GM06990 (cell line): ENCODE measurements at regions not wholly inside any gene's neighbourhood (a gene's known extent, or its start where the extent isn't known, plus 50 kb on each side); places are given as distances from the start of the nearest gene placed in this dataset.

ENCODE experiments used
- DNase-seq: peaks from one replicate; pipeline ENCODE4 v3.0.0-alpha.2; 2011; ENCODE audit not compliant: insufficient read length; ENCODE audit errors: extremely low read depth
- H3K27me3 ChIP-seq: replicated peaks from 2 replicates; pipeline ENCODE4 v1.6.0; 2011; ENCODE audit warnings: low read length; ENCODE audit not compliant: control insufficient read depth, insufficient read depth
- H3K36me3 ChIP-seq: 2 replicates; pipeline ENCODE4 v1.5.1; 2011; ENCODE audit warnings: low read length; ENCODE audit not compliant: control insufficient read depth, insufficient read depth
- H3K4me3 ChIP-seq: replicated peaks from 2 replicates; pipeline ENCODE4 v1.5.1; 2011; ENCODE audit warnings: low read depth, mild to moderate bottlenecking, control low read depth, low read length
- CTCF ChIP-seq: IDR thresholded peaks from 2 replicates; pipeline ENCODE4 v1.5.1; 2011; ENCODE audit warnings: low read length, control low read depth, mild to moderate bottlenecking, inconsistent platforms; ENCODE audit not compliant: insufficient read depth, poor library complexity, severe bottlenecking

- Histone ChIP-seq H3K27me3 (no peaks in the 10 kb centered on the region), H3K36me3 (no peaks in the 10 kb centered on the region), H3K4me3 (no peak overlapping the region)
- TF ChIP-seq CTCF, result no peak
- DNase-seq, result no peak
Measured at GRCh38 chr1:195876792-195877191, 731.4 kb downstream of the KCNT2 start.

GRCh38 chr1:195872376-195872775 is 735.9 kb downstream of the KCNT2 start:
- no peaks in the 10 kb centered on the region for H3K27me3 ChIP-seq
- no peak for DNase-seq
- no peaks in the 10 kb centered on the region for H3K36me3 ChIP-seq
- no peak for TF ChIP-seq CTCF
- H3K4me3 ChIP-seq, result no peak overlapping the region

GRCh38 chr1:195867638-195868037 is 740.6 kb downstream of the KCNT2 start:
- TF ChIP-seq CTCF, result no peak
- Histone ChIP-seq H3K4me3 (no peak overlapping the region), H3K27me3 (no peaks in the 10 kb centered on the region), H3K36me3 (no peaks in the 10 kb centered on the region)
- DNase-seq, result no peak

- H3K27me3 ChIP-seq, result no peaks in the 10 kb centered on the region
- no peak overlapping the region for H3K4me3 ChIP-seq
- DNase-seq, result no peak
- H3K36me3 ChIP-seq, result no peaks in the 10 kb centered on the region
- TF ChIP-seq CTCF, result no peak
Measured at GRCh38 chr1:195866781-195867222, 741.4 kb downstream of the KCNT2 start.

GRCh38 chr1:195866091-195866780 is 742.0 kb downstream of the KCNT2 start:
- no peak for DNase-seq
- Histone ChIP-seq H3K36me3 (no peaks in the 10 kb centered on the region), H3K27me3 (no peaks in the 10 kb centered on the region), H3K4me3 (no peak overlapping the region)
- no peak for TF ChIP-seq CTCF

GRCh38 chr1:195851804-195852203 is 756.4 kb downstream of the KCNT2 start:
- no peak for DNase-seq
- TF ChIP-seq CTCF, result no peak
- H3K27me3 ChIP-seq, result no peaks in the 10 kb centered on the region
- no peak overlapping the region for H3K4me3 ChIP-seq
- H3K36me3 ChIP-seq, result no peaks in the 10 kb centered on the region
